HFFc6 (cell line): ENCODE measurements at regions not wholly inside any gene's neighbourhood (a gene's known extent, or its start where the extent isn't known, plus 50 kb on each side); places are given as distances from the start of the nearest gene placed in this dataset.

Experiments
- DNase-seq: peaks from one replicate; pipeline ENCODE4 v3.0.0-alpha.2; 2018
- H3K27ac Mint-ChIP-seq: 2 replicates; pipeline ENCODE4 v1.8.0; 2020; ENCODE audit warnings: mild to moderate bottlenecking, mixed read lengths
- H3K27me3 Mint-ChIP-seq: 2 replicates; pipeline ENCODE4 v1.8.0; 2021; ENCODE audit warnings: mild to moderate bottlenecking, moderate library complexity, mixed read lengths; ENCODE audit not compliant: insufficient read depth
- H3K36me3 Mint-ChIP-seq: 2 replicates; pipeline ENCODE4 v1.8.0; 2021; ENCODE audit warnings: low read depth, mixed read lengths
- H3K4me1 Mint-ChIP-seq: 2 replicates; pipeline ENCODE4 v1.8.0; 2020; ENCODE audit warnings: low read depth, mixed read lengths
- H3K4me3 Mint-ChIP-seq: 2 replicates; pipeline ENCODE4 v1.8.0; 2020; ENCODE audit warnings: mild to moderate bottlenecking, moderate library complexity, mixed read lengths
- H3K9me3 Mint-ChIP-seq: 2 replicates; pipeline ENCODE4 v1.8.0; 2020; ENCODE audit warnings: mild to moderate bottlenecking, mixed read lengths
- TF ChIP-seq, protein P1 (sequence below): fragments of 200-600 bp; sonication (generic); IDR thresholded peaks from 2 replicates; pipeline ENCODE4 v1.5.0; 2021; ENCODE audit warnings: antibody characterized with exemption, mild to moderate bottlenecking

- Mint-ChIP-seq H3K4me3 (no peak overlapping the region), H3K27me3 (peaks cover 7% of the 10 kb centered on the region), H3K27ac (no peak overlapping the region), H3K4me1 (no peaks in the 10 kb centered on the region), H3K9me3 (no peaks in the 10 kb centered on the region), H3K36me3 (no peaks in the 10 kb centered on the region)
- DNase-seq, result no peak
- TF ChIP-seq, protein P1, sequence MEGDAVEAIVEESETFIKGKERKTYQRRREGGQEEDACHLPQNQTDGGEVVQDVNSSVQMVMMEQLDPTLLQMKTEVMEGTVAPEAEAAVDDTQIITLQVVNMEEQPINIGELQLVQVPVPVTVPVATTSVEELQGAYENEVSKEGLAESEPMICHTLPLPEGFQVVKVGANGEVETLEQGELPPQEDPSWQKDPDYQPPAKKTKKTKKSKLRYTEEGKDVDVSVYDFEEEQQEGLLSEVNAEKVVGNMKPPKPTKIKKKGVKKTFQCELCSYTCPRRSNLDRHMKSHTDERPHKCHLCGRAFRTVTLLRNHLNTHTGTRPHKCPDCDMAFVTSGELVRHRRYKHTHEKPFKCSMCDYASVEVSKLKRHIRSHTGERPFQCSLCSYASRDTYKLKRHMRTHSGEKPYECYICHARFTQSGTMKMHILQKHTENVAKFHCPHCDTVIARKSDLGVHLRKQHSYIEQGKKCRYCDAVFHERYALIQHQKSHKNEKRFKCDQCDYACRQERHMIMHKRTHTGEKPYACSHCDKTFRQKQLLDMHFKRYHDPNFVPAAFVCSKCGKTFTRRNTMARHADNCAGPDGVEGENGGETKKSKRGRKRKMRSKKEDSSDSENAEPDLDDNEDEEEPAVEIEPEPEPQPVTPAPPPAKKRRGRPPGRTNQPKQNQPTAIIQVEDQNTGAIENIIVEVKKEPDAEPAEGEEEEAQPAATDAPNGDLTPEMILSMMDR, result no peak
Observed at GRCh38 chr4:14359991-14360390, 642.3 kb upstream of the CPEB2 start.

GRCh38 chr4:14361084-14361483 is 641.2 kb upstream of the CPEB2 start:
- Mint-ChIP-seq H3K27me3 (peaks cover 7% of the 10 kb centered on the region), H3K27ac (no peak overlapping the region), H3K9me3 (no peaks in the 10 kb centered on the region), H3K36me3 (no peaks in the 10 kb centered on the region), H3K4me1 (no peaks in the 10 kb centered on the region), H3K4me3 (no peak overlapping the region)
- no peak for DNase-seq
- TF ChIP-seq, protein P1, result no peak

- DNase-seq, result no peak
- H3K27me3 Mint-ChIP-seq, result peaks cover 4% of the 10 kb centered on the region
- no peaks in the 10 kb centered on the region for H3K9me3 Mint-ChIP-seq
- H3K36me3 Mint-ChIP-seq, result no peaks in the 10 kb centered on the region
- no peak overlapping the region for H3K4me3 Mint-ChIP-seq
- TF ChIP-seq, protein P1, result no peak
- no peaks in the 10 kb centered on the region for H3K4me1 Mint-ChIP-seq
- H3K27ac Mint-ChIP-seq, result no peak overlapping the region
Observed at GRCh38 chr4:14362385-14362784, 639.9 kb upstream of the CPEB2 start.

GRCh38 chr4:14364953-14365536 is 637.2 kb upstream of the CPEB2 start:
- no peak overlapping the region for H3K27ac Mint-ChIP-seq

DNA sequence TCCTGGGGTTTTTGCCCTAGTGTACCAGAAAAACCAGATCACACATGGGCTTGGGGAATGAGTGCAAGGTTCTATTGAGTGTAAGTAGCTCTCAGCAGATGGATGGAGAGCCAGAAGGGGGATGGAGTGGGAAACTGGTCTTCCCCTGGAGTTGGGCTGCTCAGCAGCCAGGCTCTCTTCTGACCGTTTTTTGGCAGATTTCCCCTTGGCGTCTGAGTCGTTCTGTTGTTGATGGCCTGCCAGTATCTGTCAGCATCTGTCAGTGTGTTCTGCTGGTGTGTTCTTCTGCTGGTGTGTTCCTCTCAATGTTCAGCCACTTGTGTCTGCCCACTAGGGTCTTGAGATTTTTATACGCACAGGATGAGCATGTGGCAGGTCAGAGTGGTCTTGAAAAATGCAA is 633.9 kb upstream of the CPEB2 start:
- Mint-ChIP-seq H3K4me1 (no peaks in the 10 kb centered on the region), H3K27ac (no peak overlapping the region), H3K36me3 (no peaks in the 10 kb centered on the region), H3K4me3 (no peak overlapping the region), H3K27me3 (no peaks in the 10 kb centered on the region; the same call in none of the 2 replicates), H3K9me3 (no peaks in the 10 kb centered on the region)
- TF ChIP-seq, protein P1, result no peak
- DNase-seq, result no peak

More at GRCh38 chr4:14364953-14365536, 637.2 kb upstream of the CPEB2 start:
- Mint-ChIP-seq H3K4me1 (no peaks in the 10 kb centered on the region), H3K36me3 (no peaks in the 10 kb centered on the region), H3K9me3 (no peaks in the 10 kb centered on the region), H3K4me3 (no peak overlapping the region), H3K27me3 (no peaks in the 10 kb centered on the region; the same call in 1 of the 2 replicates)
- DNase-seq, result no peak
- TF ChIP-seq, protein P1, result no peak

DNA sequence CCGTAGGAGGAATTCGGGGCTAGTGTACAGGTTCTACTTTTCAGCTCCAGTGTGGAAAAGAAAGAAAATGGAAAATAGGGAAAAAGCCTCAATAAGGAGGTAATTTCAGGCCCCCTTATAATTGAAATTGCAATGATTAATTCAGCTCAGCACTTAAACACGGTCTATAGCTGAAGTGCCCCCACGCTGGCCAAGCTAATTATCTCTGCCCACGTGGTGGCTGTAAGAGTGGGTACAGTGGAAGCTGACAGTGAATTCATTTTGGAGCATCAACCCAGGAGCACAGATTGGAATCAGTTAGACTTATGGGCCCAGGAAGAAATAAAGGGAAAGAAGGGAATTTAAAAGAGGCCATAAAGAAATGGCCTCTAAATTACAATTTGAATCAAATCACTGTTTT is 631.1 kb upstream of the CPEB2 start:
- H3K4me3 Mint-ChIP-seq, result no peak overlapping the region
- no peak overlapping the region for H3K27ac Mint-ChIP-seq
- H3K36me3 Mint-ChIP-seq, result no peaks in the 10 kb centered on the region
- no peaks in the 10 kb centered on the region; the same call in none of the 2 replicates for H3K27me3 Mint-ChIP-seq
- H3K9me3 Mint-ChIP-seq, result no peaks in the 10 kb centered on the region
- no peak for DNase-seq
- H3K4me1 Mint-ChIP-seq, result peaks cover 7% of the 10 kb centered on the region
- TF ChIP-seq, protein P1, result no peak
